Lung (tissue), 11 donors: ENCODE measurements at regions not wholly inside any gene's neighbourhood (a gene's known extent, or its start where the extent isn't known, plus 50 kb on each side); places are given as distances from the start of the nearest gene placed in this dataset.
A peak's percentile ranks its signal among the peaks of the same experiment; 100 is the strongest.

Experiments
- ATAC-seq: fragments of 200-7000 bp; cut with Tn5 transposase; one replicate; pipeline ENCODE4 v1.9.1; 2020; ENCODE audit warnings: moderate number of reproducible peaks; ENCODE audit not compliant: insufficient read depth, low FRiP score
- DNase-seq, 3 donors: peaks; one replicate each; pipeline ENCODE4 v3.0.0-alpha.2; 2013 to 2017
- H3K27ac ChIP-seq, 2 donors: one replicate each; pipeline ENCODE4 v1.5.1; 2013; ENCODE audit warnings: mild to moderate bottlenecking in 2 of 2, moderate library complexity in 2 of 2, control low read depth in 1 of 2, inconsistent platforms in 1 of 2, low read depth in 1 of 2, low read length in 1 of 2
- H3K27me3 ChIP-seq, 3 donors: one replicate each; pipeline ENCODE4 v1.5.1; 2013; ENCODE audit warnings: low read length in 2 of 3; ENCODE audit not compliant: control insufficient read depth in 3 of 3, insufficient read depth in 3 of 3
- H3K36me3 ChIP-seq, 4 donors: one replicate each; pipeline ENCODE4 v1.5.1; 2013; ENCODE audit warnings: low read length in 4 of 4, mild to moderate bottlenecking in 1 of 4, moderate library complexity in 1 of 4; ENCODE audit not compliant: control insufficient read depth in 4 of 4, insufficient read depth in 4 of 4
- H3K4me1 ChIP-seq, 5 donors: one replicate each; pipeline ENCODE4 v1.5.1; 2013; ENCODE audit warnings: low read length in 5 of 5, mild to moderate bottlenecking in 2 of 5, moderate library complexity in 1 of 5; ENCODE audit not compliant: control insufficient read depth in 5 of 5, insufficient read depth in 5 of 5
- H3K4me3 ChIP-seq: one replicate; pipeline ENCODE4 v1.5.1; 2013; ENCODE audit warnings: mild to moderate bottlenecking, control low read depth, moderate library complexity
- H3K9ac ChIP-seq, 2 donors: one replicate each; pipeline ENCODE4 v1.5.1; 2013; ENCODE audit warnings: low read length in 2 of 2, control low read depth in 1 of 2; ENCODE audit not compliant: insufficient read depth in 1 of 2
- H3K9me3 ChIP-seq, 4 donors: one replicate each; pipeline ENCODE4 v1.5.1; 2013; ENCODE audit warnings: low read length in 3 of 4, mild to moderate bottlenecking in 1 of 4, moderate library complexity in 1 of 4; ENCODE audit not compliant: control insufficient read depth in 4 of 4, insufficient read depth in 3 of 4
- WGBS, 2 donors: extraction: QIAGEN DNeasy Blood & Tissue Kit; methylation state at CpG; one replicate each; pipeline ENCODE4 v1.1.7; 2013; 5-methylcytosine and 5-hydroxymethylcytosine counted together
- TF ChIP-seq, protein P1 (sequence below): IDR thresholded peaks from 2 replicates; pipeline ENCODE4 v1.5.1; 2012; ENCODE audit warnings: mild to moderate bottlenecking; ENCODE audit errors: control extremely low read depth, extremely low read depth
- donor health status: control.
- donor health status: control.
- donor health status: Bipolar disorder and iron deficiency.
- donor health status: healthy.
- donor health status: DM: yes; HTN: yes; CAD: no.

DNA sequence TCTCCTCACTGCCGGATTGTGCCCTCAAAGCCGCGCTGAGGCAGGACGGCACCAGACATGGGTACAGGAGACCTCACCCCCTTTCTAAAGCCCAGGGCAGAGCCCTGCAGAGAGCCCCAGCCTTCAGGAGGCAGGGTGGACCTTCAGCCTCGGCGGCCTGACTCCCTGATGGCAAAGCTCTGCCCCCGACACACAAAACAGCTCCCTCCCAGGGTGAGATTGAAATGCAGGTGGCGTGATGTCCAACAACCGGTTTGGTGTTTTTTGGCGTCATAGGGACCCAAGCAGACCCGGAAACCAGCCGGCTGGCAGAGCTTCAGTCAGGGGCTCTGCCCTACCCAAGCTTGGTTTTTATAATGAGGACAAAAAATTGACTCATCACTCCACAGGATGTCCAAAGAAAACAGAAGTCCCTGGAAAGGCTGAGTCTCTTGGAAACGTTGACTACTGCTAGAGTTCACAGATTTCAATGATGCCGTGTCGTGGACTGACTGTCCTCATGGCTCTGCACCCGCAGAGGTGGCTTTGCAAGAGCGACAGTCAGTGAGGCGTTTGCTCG, 275.2 kb upstream of the IRX1 start:
- ATAC-seq (no peak), DNase-seq (peak in 1 of 3 donors; percentile 6)
- Histone ChIP-seq H3K4me3 (no peak overlapping the region), H3K36me3 (no peaks in the 10 kb centered on the region), H3K9me3 (peaks cover 0 to 9% (median 1%) of the 10 kb centered on the region in 4 donors), H3K9ac (no peak overlapping the region), H3K27ac (no peak overlapping the region), H3K4me1 (peaks cover 0 to 9% (median 6%) of the 10 kb centered on the region in 5 donors), H3K27me3 (no peaks in the 10 kb centered on the region)
- WGBS, 2 donors = 78 to 82% methylated on average over 19 of the region's 19 CpGs
- TF ChIP-seq, protein P1, sequence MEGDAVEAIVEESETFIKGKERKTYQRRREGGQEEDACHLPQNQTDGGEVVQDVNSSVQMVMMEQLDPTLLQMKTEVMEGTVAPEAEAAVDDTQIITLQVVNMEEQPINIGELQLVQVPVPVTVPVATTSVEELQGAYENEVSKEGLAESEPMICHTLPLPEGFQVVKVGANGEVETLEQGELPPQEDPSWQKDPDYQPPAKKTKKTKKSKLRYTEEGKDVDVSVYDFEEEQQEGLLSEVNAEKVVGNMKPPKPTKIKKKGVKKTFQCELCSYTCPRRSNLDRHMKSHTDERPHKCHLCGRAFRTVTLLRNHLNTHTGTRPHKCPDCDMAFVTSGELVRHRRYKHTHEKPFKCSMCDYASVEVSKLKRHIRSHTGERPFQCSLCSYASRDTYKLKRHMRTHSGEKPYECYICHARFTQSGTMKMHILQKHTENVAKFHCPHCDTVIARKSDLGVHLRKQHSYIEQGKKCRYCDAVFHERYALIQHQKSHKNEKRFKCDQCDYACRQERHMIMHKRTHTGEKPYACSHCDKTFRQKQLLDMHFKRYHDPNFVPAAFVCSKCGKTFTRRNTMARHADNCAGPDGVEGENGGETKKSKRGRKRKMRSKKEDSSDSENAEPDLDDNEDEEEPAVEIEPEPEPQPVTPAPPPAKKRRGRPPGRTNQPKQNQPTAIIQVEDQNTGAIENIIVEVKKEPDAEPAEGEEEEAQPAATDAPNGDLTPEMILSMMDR = no peak

DNA sequence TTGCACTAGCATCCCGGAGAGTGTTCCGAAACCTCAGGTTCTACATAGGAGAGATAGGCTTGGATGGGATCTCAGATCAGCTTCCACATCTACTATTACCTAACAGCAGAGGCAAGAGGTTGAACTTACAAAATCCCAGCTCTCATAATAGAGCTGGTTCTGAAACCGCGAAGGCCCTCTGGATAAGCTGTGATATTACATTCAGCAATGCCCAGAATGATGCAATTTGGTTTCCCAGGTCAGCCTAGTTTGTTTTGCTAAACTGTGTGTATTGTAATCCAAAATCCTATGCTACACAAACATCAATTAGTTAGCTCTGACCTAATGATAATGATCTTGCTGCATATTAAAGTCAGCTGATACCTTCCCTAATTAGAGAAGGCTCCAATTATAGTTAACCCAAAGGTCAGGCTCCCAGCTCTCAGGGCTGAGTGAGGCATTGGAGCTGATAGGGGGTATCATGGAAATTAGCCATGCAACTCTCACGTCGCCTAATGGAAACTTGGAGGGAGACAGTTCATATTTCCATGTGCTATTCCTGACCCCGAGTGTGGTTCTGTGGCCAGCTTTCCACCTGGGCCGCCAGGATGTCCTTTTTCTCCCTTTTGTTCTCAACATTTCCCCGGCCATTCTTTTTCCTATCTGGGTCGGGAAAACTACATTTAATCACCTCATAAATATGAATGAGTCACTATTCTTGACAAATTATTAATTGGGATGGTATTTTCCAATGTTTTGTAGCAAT, 278.4 kb upstream of the IRX1 start:
- DNase-seq = peak in 1 of 3 donors; percentile 9
- H3K9me3 ChIP-seq = peaks cover 0 to 10% (median 1%) of the 10 kb centered on the region in 4 donors
- TF ChIP-seq, protein P1 = no peak
- H3K4me1 ChIP-seq = no peaks in the 10 kb centered on the region
- no peaks in the 10 kb centered on the region for H3K36me3 ChIP-seq
- 53 to 71% methylated on average over 10 of the region's 10 CpGs for WGBS, 2 donors
- H3K27ac ChIP-seq = no peak overlapping the region
- ATAC-seq = no peak
- no peak overlapping the region for H3K9ac ChIP-seq
- H3K27me3 ChIP-seq = no peaks in the 10 kb centered on the region
- H3K4me3 ChIP-seq = no peak overlapping the region

DNA sequence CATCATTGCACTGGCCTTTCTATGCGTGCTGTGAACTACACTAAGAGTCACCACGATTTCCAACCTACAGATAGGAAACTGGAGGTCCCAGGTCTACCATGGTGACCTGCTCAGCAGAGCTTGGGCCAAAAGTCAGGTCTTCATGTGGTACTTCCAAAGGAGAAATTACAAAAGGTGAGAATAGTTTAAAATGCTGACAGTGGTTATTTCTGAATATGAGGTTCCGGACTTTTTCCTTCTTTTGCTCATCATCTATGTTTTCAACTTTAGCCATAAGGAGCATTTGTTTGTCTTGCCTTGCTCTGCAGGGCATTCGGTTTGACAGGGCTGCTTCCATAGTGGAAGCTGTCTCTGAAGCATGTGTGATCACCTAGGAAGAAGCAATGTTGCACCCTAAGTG, 282.1 kb upstream of the IRX1 start:
- ATAC-seq (no peak), DNase-seq (no peak)
- Histone ChIP-seq H3K27ac (no peak overlapping the region), H3K36me3 (no peaks in the 10 kb centered on the region), H3K27me3 (no peaks in the 10 kb centered on the region), H3K9ac (no peak overlapping the region), H3K9me3 (peaks cover 0 to 21% (median 1%) of the 10 kb centered on the region in 4 donors), H3K4me1 (peaks cover 0 to 5% (median 0%) of the 10 kb centered on the region in 5 donors), H3K4me3 (no peak overlapping the region)
- TF ChIP-seq, protein P1 = no peak
- WGBS, 2 donors = 83 to 87% methylated on average over 4 of the region's 4 CpGs
